Endothelial cell of hepatic sinusoid (primary cell): ENCODE measurements at regions not wholly inside any gene's neighbourhood (a gene's known extent, or its start where the extent isn't known, plus 50 kb on each side); places are given as distances from the start of the nearest gene placed in this dataset.
"Not testable (repeated sequence)": the region's sequence is repeated elsewhere in the genome, so short reads cannot be mapped to it uniquely, and the experiment has no call there.

ENCODE experiments used
- in situ Hi-C: cut with HindIII; loops from 2 replicates; pipeline ENCODE4 v1.10.0; 2017; ENCODE audit warnings: low sequenced_read_pairs

GRCh38 chr14:85169381-85169780 lies 360.6 kb upstream of the FLRT2 start:
- in situ Hi-C loops: no loop called here

- in situ Hi-C loops: no loop called here
Measured at GRCh38 chr14:85172290-85172689, 357.7 kb upstream of the FLRT2 start.

- in situ Hi-C loops: no loop called here
Measured at GRCh38 chr14:85172889-85173477, 357.0 kb upstream of the FLRT2 start.

- in situ Hi-C loops: no loop called here
Measured at GRCh38 chr14:85175556-85175955, 354.4 kb upstream of the FLRT2 start.

GRCh38 chr14:85178864-85179263 lies 351.1 kb upstream of the FLRT2 start:
- in situ Hi-C loops: no loop called here

- in situ Hi-C loops: no loop called here
Measured at GRCh38 chr14:85180876-85181275, 349.1 kb upstream of the FLRT2 start.

DNA sequence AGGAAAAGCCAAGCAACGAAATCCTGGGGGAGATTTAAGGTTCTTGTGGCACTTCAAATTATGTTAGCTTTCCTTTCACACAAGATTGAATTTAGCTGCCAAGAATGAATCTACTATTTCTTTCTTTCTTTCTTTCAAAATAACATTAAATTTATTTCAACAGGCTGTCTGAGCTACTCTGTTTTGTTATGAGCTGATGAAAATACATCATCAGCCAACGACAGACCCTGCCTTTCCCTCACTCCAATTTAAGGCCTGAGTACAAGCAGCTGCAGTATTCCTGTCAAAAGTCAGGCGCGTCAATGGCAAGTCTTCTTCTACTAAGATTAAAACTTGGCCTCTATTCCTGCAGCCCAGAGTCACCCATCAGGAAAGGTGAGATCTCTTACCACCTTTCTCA lies 347.7 kb upstream of the FLRT2 start:
- in situ Hi-C loops: no loop called here

GRCh38 chr14:85186082-85186481 lies 343.9 kb upstream of the FLRT2 start:
- in situ Hi-C loops: no loop called here

- in situ Hi-C loops: no loop called here
Measured at GRCh38 chr14:85187521-85187920, 342.4 kb upstream of the FLRT2 start.

DNA sequence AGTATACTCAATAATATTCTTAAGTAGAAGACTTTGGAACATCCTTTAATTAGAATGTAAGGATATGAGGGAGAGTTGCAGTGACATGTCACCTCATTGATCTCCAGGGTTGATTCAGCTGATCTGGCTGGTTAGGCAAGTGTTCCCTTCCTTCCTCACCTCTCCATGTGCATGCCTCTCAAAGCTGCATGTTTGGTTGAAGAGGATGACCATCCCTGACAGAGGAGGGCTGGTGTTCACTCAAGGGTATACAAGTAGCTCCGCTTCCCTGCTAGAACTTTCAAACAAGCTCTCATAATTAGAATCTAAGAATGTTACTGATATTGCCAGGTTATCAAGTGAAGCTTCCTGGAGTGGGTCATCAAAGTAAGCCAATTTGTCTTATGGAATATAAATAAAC lies 341.1 kb upstream of the FLRT2 start:
- in situ Hi-C loops: no loop called here

GRCh38 chr14:85189253-85189652 lies 340.7 kb upstream of the FLRT2 start:
- in situ Hi-C loops: not testable (repeated sequence)

- in situ Hi-C loops: no loop called here
Measured at GRCh38 chr14:85190251-85190650, 339.7 kb upstream of the FLRT2 start.

GRCh38 chr14:85191986-85192385 lies 338.0 kb upstream of the FLRT2 start:
- in situ Hi-C loops: no loop called here

DNA sequence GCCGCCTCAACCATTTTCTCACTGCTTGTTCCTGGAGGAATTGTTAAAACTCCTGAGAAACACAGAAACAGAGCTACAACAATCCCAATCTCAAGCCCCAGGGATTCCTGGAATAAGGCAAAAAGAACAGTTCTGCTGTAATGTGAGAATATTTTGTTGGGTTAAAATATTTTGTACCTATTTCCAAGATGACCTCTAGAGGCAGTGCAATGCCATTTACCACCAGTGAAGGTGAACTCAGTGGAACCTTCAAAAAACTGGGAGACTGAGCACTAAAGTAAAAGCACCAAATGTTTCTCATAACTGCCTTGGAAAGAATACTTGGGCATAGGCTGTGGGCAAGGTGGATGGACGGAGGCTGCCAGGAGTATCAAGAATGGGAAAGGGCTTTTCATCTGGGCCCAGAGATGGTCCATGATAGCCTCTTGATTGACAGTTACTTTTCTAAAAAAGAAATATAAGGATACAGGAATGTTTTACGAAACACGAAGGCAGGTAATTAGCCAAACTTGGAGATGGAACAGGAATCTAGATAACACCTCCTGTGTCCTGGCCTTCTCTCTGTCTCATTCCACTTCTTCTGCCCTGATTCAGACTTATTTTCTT lies 334.0 kb upstream of the FLRT2 start:
- in situ Hi-C loops: no loop called here

- in situ Hi-C loops: no loop called here
Measured at GRCh38 chr14:85198001-85198400, 331.9 kb upstream of the FLRT2 start.

DNA sequence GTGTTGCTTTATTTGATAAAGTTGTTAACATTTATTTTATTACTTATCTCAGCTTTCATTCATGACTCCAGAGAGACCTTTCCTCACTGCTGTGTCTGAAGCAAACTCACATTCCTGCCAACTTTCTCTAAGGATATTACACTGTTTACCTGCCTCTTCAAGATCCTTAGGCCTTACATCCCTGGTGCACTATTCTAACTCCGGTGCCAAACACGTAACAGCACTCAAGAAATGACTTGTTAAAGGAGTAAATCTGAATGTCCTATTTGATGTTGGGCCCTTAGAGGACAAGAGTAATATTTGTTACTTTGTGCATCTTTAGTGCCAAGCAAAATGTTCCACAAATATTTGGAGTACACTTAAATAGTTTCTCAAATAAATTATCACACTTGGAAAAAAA lies 324.1 kb upstream of the FLRT2 start:
- in situ Hi-C loops: no loop called here

DNA sequence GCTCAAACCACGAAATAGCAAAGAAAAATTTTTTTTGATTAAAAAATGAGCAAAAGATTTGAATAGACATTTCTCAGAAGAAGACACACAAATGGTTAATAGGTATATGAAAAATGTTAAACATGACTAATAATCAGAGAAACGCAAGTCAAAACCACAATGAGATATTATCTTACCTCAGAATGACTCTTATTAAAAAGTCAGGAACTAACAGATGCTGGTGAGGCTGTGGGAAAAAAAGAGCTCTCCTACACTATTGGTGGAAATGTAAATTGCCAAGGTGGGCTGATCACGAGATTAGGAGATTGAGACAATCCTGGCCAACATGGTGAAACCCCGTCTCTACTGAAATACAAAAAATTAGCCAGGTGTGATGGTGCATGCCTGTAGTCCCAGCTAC lies 315.5 kb upstream of the FLRT2 start:
- in situ Hi-C loops: no loop called here

- in situ Hi-C loops: no loop called here
Measured at GRCh38 chr14:85217412-85217811, 312.5 kb upstream of the FLRT2 start.

DNA sequence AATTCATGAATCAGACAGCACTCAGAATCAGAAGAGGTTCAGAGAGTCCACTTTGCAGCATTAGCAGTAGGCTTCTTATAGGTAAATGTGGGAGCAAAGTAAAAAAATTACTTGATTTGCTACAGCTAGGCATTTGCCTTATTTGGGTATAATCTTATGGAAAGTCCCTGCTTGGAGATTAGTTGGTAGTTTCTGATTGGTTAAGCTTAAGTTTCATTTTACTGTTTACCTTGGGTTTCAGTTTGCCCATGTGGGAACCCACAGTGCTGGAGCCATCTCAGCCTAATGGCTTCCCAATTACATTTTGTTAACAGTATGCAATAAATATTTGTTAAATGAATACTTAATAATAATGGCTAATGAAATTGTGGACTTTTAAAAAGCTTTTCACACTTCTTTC lies 311.0 kb upstream of the FLRT2 start:
- in situ Hi-C loops: no loop called here

DNA sequence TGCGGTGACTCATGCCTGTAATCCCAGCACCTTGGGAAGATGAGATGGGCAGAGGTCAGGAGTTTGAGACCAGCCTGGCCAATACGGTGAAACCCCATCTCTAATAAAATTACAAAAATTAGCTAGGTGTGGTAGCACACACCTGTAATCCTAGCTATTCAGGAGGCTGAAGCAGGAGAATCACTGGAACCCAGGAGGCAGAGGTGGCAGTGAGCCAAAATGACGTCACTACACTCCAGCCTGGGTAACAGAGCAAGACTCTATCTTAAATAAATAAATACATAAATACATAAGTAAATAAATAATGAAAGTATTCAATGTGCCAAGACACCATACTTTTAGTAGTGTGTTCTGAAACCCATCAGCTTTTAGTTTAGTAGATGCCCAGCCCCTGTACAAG lies 308.1 kb upstream of the FLRT2 start:
- in situ Hi-C loops: no loop called here

GRCh38 chr14:85222341-85222740 lies 307.6 kb upstream of the FLRT2 start:
- in situ Hi-C loops: no loop called here

DNA sequence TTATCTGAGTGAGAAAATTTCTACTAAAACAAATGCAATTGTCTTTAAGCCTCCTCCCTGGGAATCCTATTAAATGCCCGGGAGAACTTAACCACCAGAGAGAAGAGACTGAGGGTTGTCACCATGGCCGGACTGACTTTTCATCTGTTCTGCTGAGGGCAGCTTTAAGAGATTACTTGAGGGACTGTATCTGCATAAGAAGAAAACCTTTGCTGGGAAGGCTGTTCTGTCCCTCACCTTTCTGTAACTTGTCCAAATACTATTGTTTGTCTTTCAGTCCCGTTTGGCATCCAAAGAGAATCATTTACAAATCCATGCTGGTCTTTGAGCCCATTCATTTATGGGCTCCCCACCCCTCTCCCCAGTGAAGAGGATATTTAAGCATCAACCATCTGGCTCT lies 306.3 kb upstream of the FLRT2 start:
- in situ Hi-C loops: no loop called here

GRCh38 chr14:85224241-85224640 lies 305.7 kb upstream of the FLRT2 start:
- in situ Hi-C loops: no loop called here
